ENCODE measurements at regions not wholly inside any gene's neighbourhood (a gene's known extent, or its start where the extent isn't known, plus 50 kb on each side); places are given as distances from the start of the nearest gene placed in this dataset.
"Not testable (repeated sequence)": the region's sequence is repeated elsewhere in the genome, so short reads cannot be mapped to it uniquely, and the experiment has no call there.

- DNase-seq: no peak
Measured at GRCh38 chr14:96688629-96689028, 108.6 kb upstream of the VRK1 start.

DNA sequence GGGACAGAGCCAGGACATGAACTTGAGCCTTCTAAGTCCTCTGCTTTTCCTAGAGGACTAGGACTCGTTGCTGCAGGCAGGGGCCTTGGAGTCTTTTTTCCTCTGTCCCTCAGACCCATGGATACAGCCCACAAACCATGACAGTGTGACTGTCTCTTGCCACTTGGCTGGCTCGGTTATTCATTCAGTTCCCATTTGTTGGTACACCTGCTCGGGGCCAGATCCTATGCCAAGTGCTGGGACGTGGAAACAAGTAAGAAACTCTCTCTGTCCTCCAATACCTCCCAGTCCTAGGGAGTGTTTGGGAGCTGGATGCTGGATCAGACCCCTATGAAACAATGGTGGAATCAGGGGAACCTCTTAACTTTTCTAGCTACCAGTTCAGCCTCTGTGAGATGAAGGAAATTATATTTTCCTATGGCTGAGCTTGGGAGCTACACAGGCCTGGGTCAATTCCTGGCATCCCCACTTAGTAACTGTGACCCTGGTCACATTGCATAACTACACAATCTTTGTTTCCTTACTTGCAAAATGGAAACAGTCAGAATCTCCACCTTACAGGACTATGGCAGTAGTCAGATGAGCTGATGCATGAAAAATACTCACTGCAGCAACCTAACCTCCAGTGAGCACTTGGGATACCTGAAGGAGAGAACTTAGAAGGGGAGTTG lies 106.3 kb upstream of the VRK1 start:
- DNase-seq: no peak

- DNase-seq: no peak
Measured at GRCh38 chr14:96693252-96693820, 103.8 kb upstream of the VRK1 start.

GRCh38 chr14:96693987-96694386 lies 103.2 kb upstream of the VRK1 start:
- no peak for DNase-seq

- no peak for DNase-seq
Measured at GRCh38 chr14:96698960-96699539, 98.1 kb upstream of the VRK1 start.

- no peak for DNase-seq
Measured at GRCh38 chr14:96699666-96700065, 97.5 kb upstream of the VRK1 start.

GRCh38 chr14:96702831-96703230 lies 94.4 kb upstream of the VRK1 start:
- no peak for DNase-seq

DNA sequence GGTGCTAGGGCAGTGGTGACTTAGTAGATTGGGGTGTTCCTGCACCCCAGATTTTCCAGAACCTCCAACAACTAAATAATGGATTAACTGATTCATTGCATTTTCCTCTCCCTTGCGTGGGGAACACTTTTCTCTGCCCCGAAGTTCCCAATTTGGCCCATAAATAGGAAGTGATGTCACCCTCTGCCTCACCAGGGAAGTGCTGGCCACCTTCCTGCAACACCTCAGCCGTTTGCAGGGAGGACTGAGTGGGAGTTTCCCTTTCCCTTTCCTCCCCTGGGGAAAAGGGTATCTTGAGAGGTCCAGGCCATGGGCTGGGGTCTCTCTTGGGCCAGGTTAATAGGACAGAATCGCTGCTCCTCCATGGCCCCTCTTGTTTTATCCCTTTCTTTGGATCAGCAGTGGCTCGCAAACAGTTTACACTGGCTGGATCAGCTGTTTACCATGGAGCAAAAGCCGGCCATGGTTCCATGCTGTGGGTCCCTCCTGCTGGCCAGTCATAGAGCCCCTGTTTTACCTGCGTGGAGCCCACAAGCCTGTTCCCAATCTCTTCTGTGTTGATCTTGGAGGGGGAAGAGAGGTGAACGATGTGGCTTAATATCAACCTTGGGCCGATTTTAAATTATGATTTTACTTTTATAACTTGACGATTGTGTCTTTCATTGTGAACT lies 91.6 kb upstream of the VRK1 start:
- DNase-seq: no peak

DNA sequence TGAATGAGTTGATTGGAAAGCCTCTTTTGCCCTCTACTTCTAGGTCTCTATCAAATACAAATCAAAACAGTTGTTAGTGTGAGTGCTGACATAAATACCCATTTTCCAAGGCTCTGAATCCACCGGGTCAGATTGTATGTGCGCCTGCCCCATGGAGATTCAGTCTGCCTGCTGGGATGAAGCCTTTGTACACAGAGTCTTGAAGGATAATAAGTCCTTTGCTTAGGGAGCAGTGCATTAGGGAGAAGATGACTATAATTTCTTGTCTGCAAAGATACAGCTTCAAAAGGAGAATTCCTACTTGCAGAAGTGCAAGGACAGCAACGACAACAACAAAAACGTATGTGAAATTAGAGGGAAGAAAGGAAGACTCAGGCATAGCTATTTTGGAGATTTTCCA lies 90.3 kb upstream of the VRK1 start:
- DNase-seq: no peak

- DNase-seq: no peak
Measured at GRCh38 chr14:96710060-96710666, 87.0 kb upstream of the VRK1 start.

GRCh38 chr14:96711559-96712267 lies 85.5 kb upstream of the VRK1 start:
- DNase-seq: no peak

- no peak for DNase-seq
Measured at GRCh38 chr14:96713426-96713825, 83.8 kb upstream of the VRK1 start.

GRCh38 chr14:96714537-96714936 lies 82.6 kb upstream of the VRK1 start:
- not testable (repeated sequence) for DNase-seq

- no peak for DNase-seq
Measured at GRCh38 chr14:96717116-96717515, 80.1 kb upstream of the VRK1 start.

GRCh38 chr14:96718407-96718806 lies 78.8 kb upstream of the VRK1 start:
- no peak for DNase-seq

DNA sequence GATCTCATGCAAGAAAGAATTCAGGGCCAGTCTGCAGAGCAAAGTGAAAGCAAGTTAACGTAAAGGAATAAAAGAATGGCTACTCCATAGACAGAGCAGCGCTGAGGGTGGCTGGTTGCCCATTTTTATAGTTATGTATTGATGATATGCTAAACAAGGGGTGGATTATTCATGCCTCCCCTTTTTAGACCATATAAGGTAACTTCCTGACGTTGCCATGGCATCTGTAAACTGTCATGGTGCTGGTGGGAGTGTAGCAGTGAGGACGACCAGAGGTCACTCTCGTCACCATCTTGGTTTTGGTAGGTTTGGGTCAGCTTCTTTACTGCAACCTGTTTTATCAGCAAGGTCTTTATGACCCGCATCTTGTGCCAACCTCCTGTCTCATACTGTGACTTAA lies 76.5 kb upstream of the VRK1 start:
- DNase-seq: not testable (repeated sequence)

- no peak for DNase-seq
Measured at GRCh38 chr14:96722736-96723135, 74.4 kb upstream of the VRK1 start.

DNA sequence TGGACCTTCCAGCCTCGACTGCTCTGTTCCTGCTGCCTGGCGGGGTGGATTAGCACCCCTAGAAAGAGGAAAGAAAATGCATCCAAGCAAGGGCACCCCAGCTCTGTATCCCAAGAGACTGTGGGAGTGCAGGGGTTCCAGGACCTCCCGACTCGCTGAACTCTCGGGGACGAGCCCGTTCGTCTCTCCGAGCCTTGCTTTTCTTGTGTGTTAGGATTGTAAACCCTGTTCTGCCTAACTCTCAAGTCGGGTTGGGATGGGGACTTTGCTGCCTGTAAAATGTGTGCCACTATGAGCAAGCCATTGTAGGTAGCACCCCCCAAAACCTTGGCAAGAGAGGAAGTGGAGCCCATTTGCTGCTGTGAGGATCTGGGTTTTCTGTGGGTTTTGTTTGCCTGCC lies 73.2 kb upstream of the VRK1 start:
- DNase-seq: no peak

- DNase-seq: no peak
Measured at GRCh38 chr14:96725232-96725631, 72.0 kb upstream of the VRK1 start.

DNA sequence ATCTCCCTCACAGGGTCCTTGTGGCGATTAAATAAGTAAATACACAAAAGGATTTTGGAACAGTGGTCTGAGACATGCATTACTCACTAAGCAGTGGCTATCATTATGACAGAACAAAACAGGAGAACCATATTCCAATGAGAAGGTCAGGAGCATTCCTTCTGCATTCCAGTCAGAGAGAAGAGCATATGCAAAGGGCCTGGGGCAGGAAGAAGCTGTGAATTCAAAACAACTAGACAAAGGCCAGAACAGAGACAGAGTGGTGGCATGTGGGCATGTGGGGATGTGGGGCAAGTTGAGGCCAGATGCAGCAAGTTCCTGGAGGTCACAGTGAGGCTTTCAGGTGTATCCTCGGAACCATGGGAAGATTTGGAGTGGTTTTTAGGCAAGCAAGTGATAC lies 70.1 kb upstream of the VRK1 start:
- no peak for DNase-seq

DNA sequence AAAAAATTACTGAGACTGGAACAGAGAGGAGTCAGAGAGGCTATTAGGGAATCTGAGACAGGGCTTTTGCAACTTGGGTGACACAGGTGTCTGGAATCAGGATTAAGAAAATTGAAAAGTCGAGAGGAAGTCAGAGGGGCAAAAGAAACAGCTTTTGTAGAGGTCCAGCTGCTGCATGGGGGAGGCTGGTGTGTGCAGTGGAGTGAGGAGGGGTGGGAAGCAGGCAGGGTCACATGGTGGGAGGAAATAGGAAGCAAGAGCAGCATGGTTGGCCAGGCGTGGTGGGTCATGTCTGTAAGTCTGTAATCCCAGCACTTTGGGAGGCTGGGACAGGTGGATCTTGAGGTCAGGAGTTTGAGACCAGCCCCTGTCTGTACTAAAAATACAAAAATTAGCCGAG lies 69.7 kb upstream of the VRK1 start:
- DNase-seq: no peak

- no peak for DNase-seq
Measured at GRCh38 chr14:96727980-96728717, 69.0 kb upstream of the VRK1 start.
